GM21390 (cell line): ENCODE measurements at regions not wholly inside any gene's neighbourhood (a gene's known extent, or its start where the extent isn't known, plus 50 kb on each side); places are given as distances from the start of the nearest gene placed in this dataset.

Source experiments
- ATAC-seq: cut with Tn5 transposase; IDR thresholded peaks from one replicate; pipeline ENCODE4 v1.9.1; 2021; ENCODE audit not compliant: unreplicated experiment

GRCh38 chr5:174307031-174307408 is 261.5 kb downstream of the NSG2 start:
- no peak for ATAC-seq

GRCh38 chr5:174307656-174308271 is 262.3 kb downstream of the NSG2 start:
- no peak for ATAC-seq

GRCh38 chr5:174309131-174309795 is 263.8 kb downstream of the NSG2 start:
- ATAC-seq = no peak

- no peak for ATAC-seq
Observed at GRCh38 chr5:174310243-174310642, 264.7 kb downstream of the NSG2 start.

GRCh38 chr5:174310706-174311105 is 265.2 kb downstream of the NSG2 start:
- no peak for ATAC-seq

- no peak for ATAC-seq
Observed at GRCh38 chr5:174311121-174311520, 265.6 kb downstream of the NSG2 start.

GRCh38 chr5:174311531-174312269 is 266.2 kb downstream of the NSG2 start:
- ATAC-seq = peak; percentile 79

- ATAC-seq = peak; percentile 15
Observed at GRCh38 chr5:174312270-174312617, 266.7 kb downstream of the NSG2 start.

- no peak for ATAC-seq
Observed at GRCh38 chr5:174312641-174313040, 267.1 kb downstream of the NSG2 start.

GRCh38 chr5:174313615-174314014 is 268.1 kb downstream of the NSG2 start:
- ATAC-seq = no peak

- ATAC-seq = no peak
Observed at GRCh38 chr5:174314261-174314660, 268.8 kb downstream of the NSG2 start.

- no peak for ATAC-seq
Observed at GRCh38 chr5:174315471-174315870, 270.0 kb downstream of the NSG2 start.

GRCh38 chr5:174315871-174316270 is 270.4 kb downstream of the NSG2 start:
- no peak for ATAC-seq

GRCh38 chr5:174316326-174316725 is 270.8 kb downstream of the NSG2 start:
- no peak for ATAC-seq

- no peak for ATAC-seq
Observed at GRCh38 chr5:174317256-174317894, 271.9 kb downstream of the NSG2 start.

GRCh38 chr5:174318578-174318977 is 273.1 kb downstream of the NSG2 start:
- no peak for ATAC-seq

GRCh38 chr5:174319551-174319950 is 274.0 kb downstream of the NSG2 start:
- no peak for ATAC-seq

GRCh38 chr5:174320051-174320450 is 274.5 kb downstream of the NSG2 start:
- ATAC-seq = no peak

- peak; percentile 70 for ATAC-seq
Observed at GRCh38 chr5:174323878-174324281, 278.4 kb downstream of the NSG2 start.

- no peak for ATAC-seq
Observed at GRCh38 chr5:174324680-174325079, 279.2 kb downstream of the NSG2 start.

GRCh38 chr5:174325431-174325830 is 279.9 kb downstream of the NSG2 start:
- ATAC-seq = no peak

- no peak for ATAC-seq
Observed at GRCh38 chr5:174325961-174326360, 280.5 kb downstream of the NSG2 start.
